IMR-90 (cell line): ENCODE measurements at regions not wholly inside any gene's neighbourhood (a gene's known extent, or its start where the extent isn't known, plus 50 kb on each side); places are given as distances from the start of the nearest gene placed in this dataset.

Experiments used
- ATAC-seq: fragments of 200-7000 bp; cut with Tn5 transposase; 2 replicates; pipeline ENCODE4 v1.9.1; 2020; ENCODE audit warnings: low read depth, mild to moderate bottlenecking, moderate library complexity
- BruUV-seq: library from RNA; stranded (reverse); fragments of 400-500 nt; replicated peaks from 2 replicates; lab custom pipeline; 2021; lab: Mats Ljungman, UMichigan
- CTCF ChIA-PET: fragments of 300-600 bp; formaldehyde crosslinking; extraction: SDS; loops from one replicate; lab custom pipeline; 2021; ENCODE audit warnings: antibody characterized with exemption; lab: Yijun Ruan, JAX
- POLR2A ChIA-PET: fragments of 300-600 bp; sonication (Branson Sonifier 250); formaldehyde crosslinking; loops from one replicate; lab custom pipeline; 2022; ENCODE audit warnings: antibody characterized with exemption; ENCODE audit not compliant: unreplicated experiment; lab: Charles Lee
- DNase-seq: peaks from one replicate; pipeline ENCODE4 v3.0.0; 2013
- H2AFZ ChIP-seq: replicated peaks from 2 replicates; pipeline ENCODE3; 2013; ENCODE audit warnings: low read length, mild to moderate bottlenecking; ENCODE audit not compliant: poor library complexity
- H2AK5ac ChIP-seq: 2 replicates; pipeline ENCODE4 v1.6.1; 2013; ENCODE audit warnings: low read depth, low read length, inconsistent platforms
- H2AK9ac ChIP-seq: replicated peaks from 2 replicates; pipeline ENCODE3; 2013; ENCODE audit warnings: mild to moderate bottlenecking, low read depth, low read length, moderate library complexity; ENCODE audit not compliant: poor library complexity
- H2BK120ac ChIP-seq: 2 replicates; pipeline ENCODE4 v1.6.1; 2013; ENCODE audit warnings: low read depth, low read length, inconsistent platforms
- H2BK15ac ChIP-seq: 3 replicates; pipeline ENCODE4 v1.6.1; 2013; ENCODE audit warnings: low read depth, low read length, inconsistent platforms
- H2BK20ac ChIP-seq: 2 replicates; pipeline ENCODE4 v1.6.1; 2013; ENCODE audit warnings: low read depth, mild to moderate bottlenecking, inconsistent platforms, low read length, moderate library complexity
- H2BK5ac ChIP-seq: 2 replicates; pipeline ENCODE4 v1.6.1; 2013; ENCODE audit warnings: mild to moderate bottlenecking, low read depth, low read length, inconsistent platforms; ENCODE audit not compliant: poor library complexity, severe bottlenecking
- H3K14ac ChIP-seq: replicated peaks from 2 replicates; pipeline ENCODE4 v1.6.1; 2013; ENCODE audit warnings: low read depth, low read length, inconsistent platforms
- H3K18ac ChIP-seq: 2 replicates; pipeline ENCODE4 v1.6.1; 2013; ENCODE audit warnings: low read depth, low read length, control low read depth
- H3K23ac ChIP-seq: 2 replicates; pipeline ENCODE4 v1.6.1; 2013; ENCODE audit warnings: low read depth, low read length, inconsistent platforms
- H3K27ac ChIP-seq: 2 replicates; pipeline ENCODE4 v1.5.1; 2013; ENCODE audit warnings: mild to moderate bottlenecking, control low read depth, low read length; ENCODE audit not compliant: insufficient read depth
- H3K27me3 ChIP-seq: 2 replicates; pipeline ENCODE4 v1.6.1; 2013; ENCODE audit warnings: low read length; ENCODE audit not compliant: control insufficient read depth, insufficient read depth
- H3K36me3 ChIP-seq: 2 replicates; pipeline ENCODE4 v1.6.1; 2013; ENCODE audit warnings: low read length, mixed read lengths; ENCODE audit not compliant: control insufficient read depth, insufficient read depth
- H3K4ac ChIP-seq: 2 replicates; pipeline ENCODE4 v1.6.1; 2013; ENCODE audit warnings: low read depth, low read length, inconsistent platforms
- H3K4me1 ChIP-seq: 2 replicates; pipeline ENCODE4 v1.6.1; 2013; ENCODE audit warnings: low read length, mixed read lengths; ENCODE audit not compliant: control insufficient read depth, insufficient read depth
- H3K4me2 ChIP-seq: 2 replicates; pipeline ENCODE4 v1.6.1; 2013; ENCODE audit warnings: low read depth, mild to moderate bottlenecking, control low read depth, low read length, moderate library complexity
- H3K4me3 ChIP-seq: 2 replicates; pipeline ENCODE4 v1.5.1; 2013; ENCODE audit warnings: low read depth, mild to moderate bottlenecking, control low read depth, low read length, moderate library complexity; ENCODE audit not compliant: insufficient read depth
- H3K56ac ChIP-seq: 2 replicates; pipeline ENCODE4 v1.6.1; 2013; ENCODE audit warnings: low read length, inconsistent platforms; ENCODE audit not compliant: insufficient read depth; ENCODE audit errors: extremely low read depth
- H3K79me1 ChIP-seq, 2 experiments: 2 replicates each; pipeline ENCODE4 v1.6.1; 2013; ENCODE audit warnings: low read length in 2 of 2, inconsistent platforms in 1 of 2, low read depth in 1 of 2
- H3K9ac ChIP-seq: 2 replicates; pipeline ENCODE4 v1.6.1; 2013; ENCODE audit warnings: low read depth, low read length, control low read depth
- H3K9me1 ChIP-seq: 2 replicates; pipeline ENCODE4 v1.6.1; 2013; ENCODE audit warnings: low read length, inconsistent platforms; ENCODE audit not compliant: insufficient read depth
- H3K9me3 ChIP-seq: 2 replicates; pipeline ENCODE4 v1.6.1; 2013; ENCODE audit warnings: low read length; ENCODE audit not compliant: control insufficient read depth, insufficient read depth
- H4K20me1 ChIP-seq: 2 replicates; pipeline ENCODE4 v1.6.1; 2013; ENCODE audit warnings: low read length, inconsistent platforms; ENCODE audit not compliant: insufficient read depth
- H4K5ac ChIP-seq: 2 replicates; pipeline ENCODE4 v1.6.1; 2013; ENCODE audit warnings: mild to moderate bottlenecking, low read depth, low read length, control low read depth
- H4K8ac ChIP-seq, 2 experiments: 2 replicates each; pipeline ENCODE4 v1.6.1; 2013; ENCODE audit warnings: low read depth in 2 of 2, low read length in 2 of 2, control low read depth in 1 of 2, inconsistent platforms in 1 of 2
- H4K91ac ChIP-seq: 2 replicates; pipeline ENCODE4 v1.6.1; 2013; ENCODE audit warnings: low read depth, low read length, inconsistent platforms; ENCODE audit not compliant: insufficient read depth
- BHLHE40 ChIP-seq: fragments of 150-350 bp; IDR thresholded peaks from 2 replicates; pipeline ENCODE4 v1.6.1; 2016; ENCODE audit warnings: mild to moderate bottlenecking, low read depth, low read length
- CEBPB ChIP-seq: IDR thresholded peaks from 2 replicates; pipeline ENCODE4 v1.6.1; 2012; ENCODE audit warnings: low read depth, low read length, improper control_type of control experiment
- CHD1 ChIP-seq: IDR thresholded peaks from 2 replicates; pipeline ENCODE4 v1.6.1; 2012; ENCODE audit warnings: low read depth, low read length, improper control_type of control experiment
- CTCF ChIP-seq: conservative IDR thresholded peaks from 2 replicates; pipeline ENCODE4 v1.5.1; 2012; ENCODE audit warnings: mild to moderate bottlenecking, low read depth, low read length, improper control_type of control experiment
- FOS ChIP-seq: fragments of 150-350 bp; IDR thresholded peaks from 2 replicates; pipeline ENCODE4 v1.6.1; 2016; ENCODE audit warnings: low read depth, low read length
- MAFK ChIP-seq: IDR thresholded peaks from 2 replicates; pipeline ENCODE4 v1.6.1; 2012; ENCODE audit warnings: low read depth, low read length, improper control_type of control experiment
- MAZ ChIP-seq: IDR thresholded peaks from 2 replicates; pipeline ENCODE4 v1.6.1; 2012; ENCODE audit warnings: low read depth, mild to moderate bottlenecking, low read length, improper control_type of control experiment, moderate library complexity, borderline replicate concordance
- MXI1 ChIP-seq: IDR thresholded peaks from 2 replicates; pipeline ENCODE4 v1.6.1; 2012; ENCODE audit warnings: low read depth, mild to moderate bottlenecking, low read length, moderate library complexity, borderline replicate concordance
- NFE2L2 ChIP-seq: fragments of 150-350 bp; IDR thresholded peaks from 2 replicates; pipeline ENCODE4 v1.6.1; 2016; ENCODE audit warnings: low read depth, mild to moderate bottlenecking, low read length
- POLR2A ChIP-seq: IDR thresholded peaks from 2 replicates; pipeline ENCODE4 v1.6.1; 2012; ENCODE audit warnings: mild to moderate bottlenecking, low read depth, low read length
- RAD21 ChIP-seq: IDR thresholded peaks from 2 replicates; pipeline ENCODE4 v1.6.1; 2012; ENCODE audit warnings: low read length, improper control_type of control experiment
- RCOR1 ChIP-seq: IDR thresholded peaks from 2 replicates; pipeline ENCODE4 v1.6.1; 2012; ENCODE audit warnings: mild to moderate bottlenecking, low read length, improper control_type of control experiment; ENCODE audit not compliant: insufficient replicate concordance
- RFX5 ChIP-seq: IDR thresholded peaks from 2 replicates; pipeline ENCODE4 v1.8.0; 2012; ENCODE audit warnings: low read depth, mild to moderate bottlenecking, low read length, moderate library complexity
- SMC3 ChIP-seq: fragments of 150-350 bp; IDR thresholded peaks from 2 replicates; pipeline ENCODE4 v1.6.1; 2016; ENCODE audit warnings: low read depth, mild to moderate bottlenecking, antibody characterized with exemption, low read length, moderate library complexity
- USF2 ChIP-seq: fragments of 150-350 bp; IDR thresholded peaks from 2 replicates; pipeline ENCODE4 v1.6.1; 2017; ENCODE audit warnings: mild to moderate bottlenecking, antibody characterized with exemption, low read length, low read depth
- WGBS, 2 experiments: methylation state at CpG; one replicate each; pipeline versions ENCODE4 v1.1.5 to v1.1.7; 2013; ENCODE audit warnings: missing lambda C conversion rate in 2 of 2; ENCODE audit not compliant: insufficient read length in 1 of 2; ENCODE audit errors: extremely low coverage in 2 of 2; 5-methylcytosine and 5-hydroxymethylcytosine counted together
- dilution Hi-C: fragments of 300-500 bp; cut with HindIII; formaldehyde crosslinking; loops from one replicate; pipeline ENCODE4 v1.14.3; 2018; ENCODE audit warnings: low sequenced_read_pairs; ENCODE audit not compliant: unreplicated experiment
- in situ Hi-C: fragments of 300-500 bp; cut with MboI; formaldehyde crosslinking; loops from 3 replicates; pipeline ENCODE4 v1.14.3; 2019; ENCODE audit warnings: low sequenced_read_pairs, inconsistent platforms, mixed read lengths
- intact Hi-C: fragments of 100-400 bp; cut with micrococcal nuclease; formaldehyde crosslinking; loops from 2 replicates; pipeline ENCODE4 v1.10.0; 2022
- TF ChIP-seq, protein P1 (sequence below): fragments of 150-350 bp; IDR thresholded peaks from 2 replicates; pipeline ENCODE4 v1.6.1; 2016; ENCODE audit warnings: low read depth, mild to moderate bottlenecking, low read length, moderate library complexity, borderline replicate concordance

GRCh38 chr11:92727123-92727522 lies 242.3 kb upstream of the MTNR1B start:
- H3K4me3 ChIP-seq, result no peak overlapping the region
- no CpG with 5 or more reads among the region's 2 CpGs for WGBS, 2 experiments
- intact Hi-C loops, result no loop called here
- in situ Hi-C loops, result no loop called here
- ATAC-seq (no peak), DNase-seq (no peak)
- H3K27ac ChIP-seq, result no peak overlapping the region
- ChIA-PET POLR2A (no interaction called here), CTCF (no interaction called here)
- no peak overlapping the region for H3K4me2 ChIP-seq
- H3K27me3 ChIP-seq, result no peaks in the 10 kb centered on the region
- H2BK5ac ChIP-seq, result no peak overlapping the region
- H3K79me1 ChIP-seq, result no peaks in the 10 kb centered on the region
- no peak overlapping the region for H2BK15ac ChIP-seq
- no peaks in the 10 kb centered on the region for H3K4me1 ChIP-seq
- no peak overlapping the region for H4K91ac ChIP-seq
- H2AK5ac ChIP-seq, result no peak overlapping the region
- no peak overlapping the region for H4K5ac ChIP-seq
- H2AK9ac ChIP-seq, result no peak overlapping the region
- H3K9me1 ChIP-seq, result no peaks in the 10 kb centered on the region
- H3K56ac ChIP-seq, result no peak overlapping the region
- no peak overlapping the region for H3K4ac ChIP-seq
- no peaks in the 10 kb centered on the region for H3K9me3 ChIP-seq
- H3K18ac ChIP-seq, result no peak overlapping the region
- no peaks in the 10 kb centered on the region for H4K20me1 ChIP-seq
- no peak overlapping the region for H2BK20ac ChIP-seq
- H3K9ac ChIP-seq, result no peak overlapping the region
- H4K8ac ChIP-seq, result no peak overlapping the region
- H3K36me3 ChIP-seq, result no peaks in the 10 kb centered on the region
- BruUV-seq, result no TSS peak
- no peak overlapping the region for H2BK120ac ChIP-seq
- no peak overlapping the region for H3K23ac ChIP-seq
- no peak overlapping the region for H3K14ac ChIP-seq
- H2AFZ ChIP-seq, result no peak overlapping the region
- dilution Hi-C loops, result no loop called here
- TF ChIP-seq CHD1, result no peak
- TF ChIP-seq BHLHE40, result no peak
- TF ChIP-seq MAZ, result no peak
- TF ChIP-seq RAD21, result no peak
- no peak for TF ChIP-seq RFX5
- no peak for TF ChIP-seq CTCF
- no peak for TF ChIP-seq MAFK
- no peak for TF ChIP-seq POLR2A
- TF ChIP-seq RCOR1, result no peak
- TF ChIP-seq, protein P1, sequence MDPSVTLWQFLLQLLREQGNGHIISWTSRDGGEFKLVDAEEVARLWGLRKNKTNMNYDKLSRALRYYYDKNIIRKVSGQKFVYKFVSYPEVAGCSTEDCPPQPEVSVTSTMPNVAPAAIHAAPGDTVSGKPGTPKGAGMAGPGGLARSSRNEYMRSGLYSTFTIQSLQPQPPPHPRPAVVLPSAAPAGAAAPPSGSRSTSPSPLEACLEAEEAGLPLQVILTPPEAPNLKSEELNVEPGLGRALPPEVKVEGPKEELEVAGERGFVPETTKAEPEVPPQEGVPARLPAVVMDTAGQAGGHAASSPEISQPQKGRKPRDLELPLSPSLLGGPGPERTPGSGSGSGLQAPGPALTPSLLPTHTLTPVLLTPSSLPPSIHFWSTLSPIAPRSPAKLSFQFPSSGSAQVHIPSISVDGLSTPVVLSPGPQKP, result no peak
- TF ChIP-seq FOS, result no peak
- no peak for TF ChIP-seq NFE2L2
- TF ChIP-seq MXI1, result no peak
- TF ChIP-seq CEBPB, result no peak
- no peak for TF ChIP-seq USF2
- TF ChIP-seq SMC3, result no peak
